ENCODE measurements at regions not wholly inside any gene's neighbourhood (a gene's known extent, or its start where the extent isn't known, plus 50 kb on each side); places are given as distances from the start of the nearest gene placed in this dataset.

GRCh38 chrX:128310912-128311311 is 258.7 kb upstream of the ACTRT1 start:
- TF ChIP-seq EZH2 (IDR thresholded peaks at IDR 0.05) (no peak), POLR2AphosphoS5 (IDR thresholded peaks at IDR 0.05; ENCODE audit: borderline replicate concordance, low read depth, low read length) (no peak), FOXP2 (optimal IDR thresholded peaks at IDR 0.05; ENCODE audit: control extremely low read depth, extremely low read length, insufficient read depth) (no peak)

Data from SK-N-MC (cell line).